Neural cell (in vitro differentiated cells): ENCODE measurements at regions not wholly inside any gene's neighbourhood (a gene's known extent, or its start where the extent isn't known, plus 50 kb on each side); places are given as distances from the start of the nearest gene placed in this dataset.

ENCODE experiments used
- EP300 ChIP-seq: fragments of 450-650 bp; conservative IDR thresholded peaks from 2 replicates; pipeline ENCODE4 v1.6.1; 2014; ENCODE audit warnings: antibody characterized with exemption, mild to moderate bottlenecking, moderate library complexity; ENCODE audit not compliant: poor library complexity, severe bottlenecking
- EZH2 ChIP-seq: fragments of 200-600, 300-800 bp; shearing (Covaris generic), sonication (generic); IDR thresholded peaks from 2 replicates; pipeline ENCODE4 v1.6.1; 2014; ENCODE audit warnings: antibody characterized with exemption, low read length, borderline replicate concordance, mild to moderate bottlenecking; ENCODE audit not compliant: insufficient read depth, poor library complexity, severe bottlenecking
- MXI1 ChIP-seq: fragments of 450-650 bp; conservative IDR thresholded peaks from 2 replicates; pipeline ENCODE4 v1.6.1; 2014; ENCODE audit warnings: antibody characterized with exemption, mild to moderate bottlenecking; ENCODE audit not compliant: poor library complexity, severe bottlenecking
- POLR2AphosphoS5 ChIP-seq: IDR thresholded peaks from 2 replicates; pipeline ENCODE4 v1.6.1; 2012
- RAD21 ChIP-seq: fragments of 450-650 bp; conservative IDR thresholded peaks from 2 replicates; pipeline ENCODE4 v1.6.1; 2014; ENCODE audit warnings: antibody characterized with exemption, mild to moderate bottlenecking, moderate library complexity
- SMC3 ChIP-seq: fragments of 450-650 bp; conservative IDR thresholded peaks from 2 replicates; pipeline ENCODE4 v1.6.1; 2014; ENCODE audit warnings: antibody characterized with exemption, mild to moderate bottlenecking, moderate library complexity; ENCODE audit not compliant: poor library complexity
- TAF1 ChIP-seq: IDR thresholded peaks from 2 replicates; pipeline ENCODE4 v1.6.1; 2012; ENCODE audit warnings: low read depth
- TF ChIP-seq, protein P1 (sequence below): fragments of 450-650 bp; IDR thresholded peaks from 2 replicates; pipeline ENCODE4 v1.5.1; 2014; ENCODE audit warnings: antibody characterized with exemption, mild to moderate bottlenecking, moderate library complexity; ENCODE audit not compliant: poor library complexity, severe bottlenecking
- TF ChIP-seq, protein P2 (sequence below): IDR thresholded peaks from 2 replicates; pipeline ENCODE4 v1.6.1; 2012; ENCODE audit warnings: borderline replicate concordance

DNA sequence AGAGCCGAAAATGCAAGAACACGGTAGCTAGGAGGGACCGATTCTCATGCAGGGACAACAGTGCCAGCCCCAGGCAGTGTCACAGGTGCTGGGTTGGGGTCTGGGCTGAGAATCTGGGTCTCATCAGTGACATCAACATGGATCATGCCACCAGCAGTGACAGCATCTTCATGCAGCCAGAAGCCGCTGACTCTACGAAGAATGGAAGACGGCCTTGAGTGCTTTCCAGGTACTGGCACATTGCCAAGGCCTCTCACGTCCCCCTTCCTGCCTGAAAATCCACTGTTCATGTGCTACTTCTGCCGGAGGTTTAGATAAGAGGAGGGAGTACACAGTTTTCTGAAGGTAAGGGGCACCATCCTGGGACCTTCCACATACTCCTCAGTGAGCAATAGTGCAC is 141.1 kb upstream of the FOXQ1 start:
- TF ChIP-seq, protein P1, sequence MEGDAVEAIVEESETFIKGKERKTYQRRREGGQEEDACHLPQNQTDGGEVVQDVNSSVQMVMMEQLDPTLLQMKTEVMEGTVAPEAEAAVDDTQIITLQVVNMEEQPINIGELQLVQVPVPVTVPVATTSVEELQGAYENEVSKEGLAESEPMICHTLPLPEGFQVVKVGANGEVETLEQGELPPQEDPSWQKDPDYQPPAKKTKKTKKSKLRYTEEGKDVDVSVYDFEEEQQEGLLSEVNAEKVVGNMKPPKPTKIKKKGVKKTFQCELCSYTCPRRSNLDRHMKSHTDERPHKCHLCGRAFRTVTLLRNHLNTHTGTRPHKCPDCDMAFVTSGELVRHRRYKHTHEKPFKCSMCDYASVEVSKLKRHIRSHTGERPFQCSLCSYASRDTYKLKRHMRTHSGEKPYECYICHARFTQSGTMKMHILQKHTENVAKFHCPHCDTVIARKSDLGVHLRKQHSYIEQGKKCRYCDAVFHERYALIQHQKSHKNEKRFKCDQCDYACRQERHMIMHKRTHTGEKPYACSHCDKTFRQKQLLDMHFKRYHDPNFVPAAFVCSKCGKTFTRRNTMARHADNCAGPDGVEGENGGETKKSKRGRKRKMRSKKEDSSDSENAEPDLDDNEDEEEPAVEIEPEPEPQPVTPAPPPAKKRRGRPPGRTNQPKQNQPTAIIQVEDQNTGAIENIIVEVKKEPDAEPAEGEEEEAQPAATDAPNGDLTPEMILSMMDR, result no peak
- TF ChIP-seq EP300 (no peak), TAF1 (no peak), POLR2AphosphoS5 (no peak), EZH2 (no peak), RAD21 (no peak), MXI1 (no peak), SMC3 (no peak)
- TF ChIP-seq, protein P2, sequence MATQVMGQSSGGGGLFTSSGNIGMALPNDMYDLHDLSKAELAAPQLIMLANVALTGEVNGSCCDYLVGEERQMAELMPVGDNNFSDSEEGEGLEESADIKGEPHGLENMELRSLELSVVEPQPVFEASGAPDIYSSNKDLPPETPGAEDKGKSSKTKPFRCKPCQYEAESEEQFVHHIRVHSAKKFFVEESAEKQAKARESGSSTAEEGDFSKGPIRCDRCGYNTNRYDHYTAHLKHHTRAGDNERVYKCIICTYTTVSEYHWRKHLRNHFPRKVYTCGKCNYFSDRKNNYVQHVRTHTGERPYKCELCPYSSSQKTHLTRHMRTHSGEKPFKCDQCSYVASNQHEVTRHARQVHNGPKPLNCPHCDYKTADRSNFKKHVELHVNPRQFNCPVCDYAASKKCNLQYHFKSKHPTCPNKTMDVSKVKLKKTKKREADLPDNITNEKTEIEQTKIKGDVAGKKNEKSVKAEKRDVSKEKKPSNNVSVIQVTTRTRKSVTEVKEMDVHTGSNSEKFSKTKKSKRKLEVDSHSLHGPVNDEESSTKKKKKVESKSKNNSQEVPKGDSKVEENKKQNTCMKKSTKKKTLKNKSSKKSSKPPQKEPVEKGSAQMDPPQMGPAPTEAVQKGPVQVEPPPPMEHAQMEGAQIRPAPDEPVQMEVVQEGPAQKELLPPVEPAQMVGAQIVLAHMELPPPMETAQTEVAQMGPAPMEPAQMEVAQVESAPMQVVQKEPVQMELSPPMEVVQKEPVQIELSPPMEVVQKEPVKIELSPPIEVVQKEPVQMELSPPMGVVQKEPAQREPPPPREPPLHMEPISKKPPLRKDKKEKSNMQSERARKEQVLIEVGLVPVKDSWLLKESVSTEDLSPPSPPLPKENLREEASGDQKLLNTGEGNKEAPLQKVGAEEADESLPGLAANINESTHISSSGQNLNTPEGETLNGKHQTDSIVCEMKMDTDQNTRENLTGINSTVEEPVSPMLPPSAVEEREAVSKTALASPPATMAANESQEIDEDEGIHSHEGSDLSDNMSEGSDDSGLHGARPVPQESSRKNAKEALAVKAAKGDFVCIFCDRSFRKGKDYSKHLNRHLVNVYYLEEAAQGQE, result no peak
